Stimulated activated CD4-positive, alpha-beta T cell treated with anti-CD3 and anti-CD28 coated beads, Interleukin-2, amount 100 ng/mL, for 48 hours (primary cell): ENCODE measurements at regions not wholly inside any gene's neighbourhood (a gene's known extent, or its start where the extent isn't known, plus 50 kb on each side); places are given as distances from the start of the nearest gene placed in this dataset.

Experiments used
- DNase-seq, 2 donors: peaks; one replicate each; pipeline ENCODE4 v3.0.0-alpha.2; 2020

GRCh38 chr2:67516899-67517530 is 119.9 kb downstream of the ETAA1 start:
- DNase-seq = no peak

DNA sequence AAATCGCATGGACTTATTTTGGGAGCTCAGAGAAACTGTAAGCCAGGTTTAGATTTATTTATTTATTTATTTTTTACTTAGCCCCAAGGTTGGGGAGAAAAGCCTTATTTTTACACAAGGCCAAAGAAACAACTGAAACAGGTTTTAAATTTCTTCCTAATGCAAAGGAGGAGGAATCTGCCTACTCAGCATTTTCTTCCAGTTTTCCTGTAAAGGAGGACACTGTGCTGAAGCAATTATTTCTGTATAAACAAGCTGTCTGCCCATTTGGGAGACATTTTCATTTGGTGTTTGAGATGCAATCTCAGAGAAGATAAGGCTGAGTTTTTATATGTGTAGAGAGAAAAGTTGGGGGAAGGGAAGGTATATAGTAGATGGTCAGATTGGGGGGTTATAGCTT is 125.0 kb downstream of the ETAA1 start:
- no peak for DNase-seq

DNA sequence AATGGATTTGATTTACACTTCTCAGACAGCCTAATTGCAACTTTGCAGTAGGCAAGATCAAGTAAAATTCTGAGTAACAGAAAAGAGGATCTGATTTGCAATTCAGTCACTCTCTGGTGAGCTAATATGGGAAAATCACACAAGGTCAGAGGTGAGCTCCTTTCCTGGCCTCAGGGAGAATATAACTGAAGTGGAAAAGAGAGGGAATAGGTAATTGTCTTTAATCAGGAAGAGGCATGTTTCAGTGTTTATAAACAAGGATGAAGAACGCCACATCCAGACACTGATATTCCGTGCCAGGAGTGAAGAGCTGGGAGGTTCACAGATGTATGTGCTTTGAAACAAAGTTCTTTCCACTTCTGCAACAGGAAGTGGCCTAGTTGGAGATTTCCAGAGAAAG is 127.1 kb downstream of the ETAA1 start:
- DNase-seq = no peak

- no peak for DNase-seq
These were observed 127.6 kb downstream of the ETAA1 start for GRCh38 chr2:67524777-67525176.

DNA sequence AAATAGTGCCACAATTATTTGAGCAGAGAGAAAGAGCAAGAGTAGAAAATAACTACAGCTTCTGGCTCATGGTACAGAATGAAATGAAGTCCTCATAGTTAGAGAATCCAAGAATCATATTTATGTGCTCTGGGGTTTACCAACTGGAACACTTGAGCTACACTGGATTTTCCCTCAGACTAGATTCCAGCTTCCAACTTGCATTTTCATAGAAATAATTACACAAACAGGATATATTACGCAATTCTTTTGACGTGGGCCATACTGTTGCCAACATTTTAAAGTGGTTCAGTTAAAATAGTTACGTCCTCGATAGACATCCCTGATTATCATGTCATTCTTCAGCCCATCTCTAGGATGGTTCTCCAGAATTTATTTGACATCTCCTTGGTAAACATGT is 129.2 kb downstream of the ETAA1 start:
- DNase-seq = no peak

DNA sequence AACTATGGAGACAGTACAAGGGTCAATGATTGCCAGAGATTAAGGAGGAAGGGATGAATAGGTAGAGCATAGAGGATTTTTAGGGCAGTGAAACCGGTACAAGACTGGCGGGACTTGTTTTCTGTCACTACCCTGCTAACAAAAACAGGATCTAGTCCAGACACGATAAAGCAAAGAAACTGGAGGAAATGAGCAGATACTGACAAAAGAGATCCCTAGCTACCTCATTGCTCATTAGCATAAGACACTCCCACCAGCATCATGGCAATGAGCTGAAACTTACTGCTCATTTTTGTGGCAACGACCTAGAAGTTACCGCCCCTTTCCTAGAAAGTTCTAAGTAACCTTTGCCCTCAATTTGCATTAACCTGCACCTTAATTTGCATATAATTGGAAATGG is 131.2 kb downstream of the ETAA1 start:
- no peak for DNase-seq

DNA sequence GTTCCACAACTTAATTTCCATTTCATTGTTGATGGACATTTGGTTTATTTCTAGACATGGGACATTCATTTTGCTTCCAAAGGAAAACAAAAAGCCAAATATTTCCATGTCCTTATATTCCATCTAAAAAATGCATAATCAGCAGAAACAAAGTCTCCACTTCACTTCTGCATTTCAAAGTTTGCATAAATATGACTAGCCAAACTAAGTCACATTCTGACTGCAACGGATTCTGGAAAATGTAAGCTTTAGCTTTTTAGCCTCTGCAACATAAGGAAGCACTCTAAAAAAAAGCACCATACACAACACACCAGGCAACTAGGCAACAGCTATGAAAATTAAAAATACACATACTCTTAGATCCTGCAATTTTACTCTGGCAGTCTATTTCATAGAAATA is 135.3 kb downstream of the ETAA1 start:
- DNase-seq = no peak

DNA sequence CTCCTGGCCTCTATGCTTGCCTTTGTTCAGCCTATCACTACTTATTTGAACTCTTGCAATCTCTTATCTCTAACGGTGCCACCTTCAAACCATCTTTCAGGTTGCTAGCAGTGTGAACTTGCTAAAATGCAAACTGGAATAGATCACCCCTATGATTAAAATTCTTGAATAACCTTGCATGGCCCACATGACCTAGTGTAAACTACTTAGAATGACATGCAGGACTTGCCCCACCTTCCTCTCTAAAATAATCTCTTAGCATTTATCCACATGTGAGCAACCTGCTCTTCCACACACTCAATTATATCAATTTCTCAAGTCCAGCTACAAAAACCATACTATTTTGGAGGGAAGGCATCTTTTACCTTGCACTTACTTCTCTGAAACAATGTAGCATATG is 137.6 kb downstream of the ETAA1 start:
- DNase-seq = no peak

- DNase-seq = no peak
These were observed 143.8 kb downstream of the ETAA1 start for GRCh38 chr2:67540962-67541361.

DNA sequence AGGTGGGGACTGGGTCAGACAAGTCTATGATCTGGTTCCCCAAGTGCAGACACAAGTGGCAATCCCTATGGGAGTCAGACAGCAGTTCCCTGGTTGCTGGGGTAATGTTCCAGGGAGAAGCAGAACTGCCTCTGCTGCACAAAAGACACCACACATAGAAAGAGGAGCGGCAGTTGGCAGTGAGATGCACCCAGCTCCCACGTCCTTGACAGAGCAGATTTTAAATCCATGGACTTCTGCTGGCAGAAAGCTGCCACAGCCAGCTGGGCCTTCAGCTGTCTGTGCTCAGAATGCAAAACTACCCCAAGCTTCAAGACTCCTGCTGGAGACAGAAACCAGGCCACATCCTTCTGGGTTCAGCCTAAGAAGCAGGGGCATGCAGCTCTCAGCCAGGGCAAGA is 147.2 kb downstream of the ETAA1 start:
- no peak for DNase-seq

DNA sequence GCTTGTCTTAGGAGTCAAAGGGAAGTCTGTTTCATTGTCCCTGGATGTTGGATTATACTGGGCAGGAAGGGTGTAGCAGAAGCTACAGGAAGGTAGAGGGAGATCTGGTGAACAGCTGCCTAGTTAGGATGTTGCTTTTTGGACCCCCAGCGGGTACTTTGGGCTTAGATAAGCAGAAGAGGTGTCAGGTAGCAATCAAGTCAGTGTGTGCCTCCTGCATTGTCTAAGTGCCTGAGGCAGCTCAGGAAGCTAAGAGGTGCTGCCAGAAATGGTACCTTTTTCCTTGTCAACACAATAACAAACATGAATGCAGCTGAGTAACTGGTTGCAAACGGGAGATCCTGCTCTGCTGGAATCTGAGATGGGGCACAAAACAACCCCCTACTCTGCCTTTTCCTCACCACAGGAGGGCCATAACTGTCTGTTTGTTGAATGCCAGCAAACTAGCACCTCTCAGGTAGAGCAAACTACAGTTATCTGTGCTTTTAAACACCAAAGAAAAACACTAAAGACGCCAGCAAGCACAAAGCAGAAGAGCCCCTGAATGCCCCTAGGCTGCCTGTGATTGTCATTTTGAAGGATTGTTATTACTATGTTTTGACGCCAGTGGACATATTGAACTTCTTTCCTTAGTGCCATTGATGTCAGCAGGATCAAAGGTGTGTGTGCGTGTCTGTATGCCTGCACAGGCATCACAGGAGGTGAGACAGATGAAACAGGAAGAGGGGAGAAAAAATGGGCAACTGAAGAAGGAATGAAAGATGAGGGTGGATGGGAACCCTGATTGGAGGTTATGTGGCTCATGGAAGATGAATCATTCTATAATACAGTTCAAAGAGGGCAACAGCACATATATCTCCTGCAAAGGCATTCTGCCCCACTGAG is 151.4 kb downstream of the ETAA1 start:
- DNase-seq = no peak

GRCh38 chr2:67559156-67559555 is 162.0 kb downstream of the ETAA1 start:
- DNase-seq = no peak

DNA sequence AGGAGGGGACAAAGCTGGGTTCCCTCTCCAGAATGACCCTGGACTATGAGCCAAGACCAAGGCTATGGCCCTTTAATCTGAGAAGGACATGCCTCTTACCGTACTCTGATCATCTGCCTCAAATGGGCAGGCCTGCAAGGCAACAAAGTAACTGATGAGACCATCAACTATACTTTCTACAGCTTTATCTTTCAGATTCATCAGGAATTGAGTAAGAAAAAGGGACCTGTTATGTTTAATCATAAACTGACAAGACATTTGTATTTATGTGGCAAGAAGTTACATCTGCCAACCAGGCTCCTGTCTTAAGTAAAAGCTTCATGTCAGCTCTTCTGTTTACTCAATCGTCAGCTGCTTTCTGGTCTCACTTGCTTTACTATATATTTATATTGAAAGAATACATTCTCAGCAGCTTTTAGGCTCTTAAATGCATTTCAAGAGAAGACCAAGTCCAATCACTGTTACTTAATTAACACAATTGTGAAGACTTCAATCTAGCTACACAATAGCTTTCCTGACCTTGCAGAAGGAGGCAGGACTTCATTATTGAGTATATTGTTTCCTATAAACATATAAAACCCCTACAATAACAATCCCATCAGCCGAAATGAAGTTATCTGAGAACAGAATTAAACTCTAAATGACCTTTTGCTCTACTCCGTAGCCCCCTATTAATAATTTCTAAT is 163.8 kb downstream of the ETAA1 start:
- no peak for DNase-seq

- no peak for DNase-seq
These were observed 164.4 kb downstream of the ETAA1 start for GRCh38 chr2:67561457-67561965.

DNA sequence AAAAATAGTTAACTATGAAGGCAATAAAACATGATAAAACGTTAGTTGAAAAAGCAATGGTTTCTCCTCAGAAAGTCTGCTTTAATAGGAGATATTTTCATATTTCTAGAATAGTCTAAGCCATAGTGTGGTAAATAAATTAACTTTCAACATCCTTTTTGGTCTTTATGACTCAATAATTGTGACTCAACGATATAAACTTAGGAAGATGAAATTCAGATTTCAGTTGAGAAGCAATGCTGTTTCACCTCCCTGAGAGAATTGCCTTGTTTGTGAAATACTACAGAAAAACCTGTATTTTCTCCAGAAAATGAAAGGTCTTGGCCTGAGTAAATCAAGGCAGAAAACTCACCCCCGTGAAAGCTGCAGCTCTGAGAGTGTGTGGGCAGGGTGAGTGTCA is 166.9 kb downstream of the ETAA1 start:
- no peak for DNase-seq

- DNase-seq = no peak
These were observed 167.5 kb downstream of the ETAA1 start for GRCh38 chr2:67564626-67565025.

GRCh38 chr2:67565262-67565661 is 168.1 kb downstream of the ETAA1 start:
- DNase-seq = no peak

- DNase-seq = no peak
These were observed 168.6 kb downstream of the ETAA1 start for GRCh38 chr2:67565761-67566160.

DNA sequence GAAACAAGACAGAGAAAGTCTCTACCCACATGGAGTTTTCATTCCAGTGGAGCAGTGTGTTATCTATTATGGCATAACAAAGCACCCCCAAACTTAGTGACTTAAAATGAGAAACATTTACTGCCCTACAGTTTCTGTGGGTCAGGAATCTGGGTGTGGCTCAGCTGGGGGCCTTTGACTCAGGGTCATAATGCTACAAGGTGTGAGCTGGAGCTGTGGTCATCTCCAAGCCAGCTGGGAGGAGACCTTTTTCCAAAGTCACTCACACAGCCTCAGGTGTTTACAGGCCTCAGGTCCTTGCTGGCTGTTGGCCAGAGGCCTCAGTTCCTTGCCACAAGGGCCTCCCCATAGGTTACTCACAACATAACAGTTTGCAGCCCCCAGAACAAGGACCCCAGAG is 169.2 kb downstream of the ETAA1 start:
- DNase-seq = no peak

DNA sequence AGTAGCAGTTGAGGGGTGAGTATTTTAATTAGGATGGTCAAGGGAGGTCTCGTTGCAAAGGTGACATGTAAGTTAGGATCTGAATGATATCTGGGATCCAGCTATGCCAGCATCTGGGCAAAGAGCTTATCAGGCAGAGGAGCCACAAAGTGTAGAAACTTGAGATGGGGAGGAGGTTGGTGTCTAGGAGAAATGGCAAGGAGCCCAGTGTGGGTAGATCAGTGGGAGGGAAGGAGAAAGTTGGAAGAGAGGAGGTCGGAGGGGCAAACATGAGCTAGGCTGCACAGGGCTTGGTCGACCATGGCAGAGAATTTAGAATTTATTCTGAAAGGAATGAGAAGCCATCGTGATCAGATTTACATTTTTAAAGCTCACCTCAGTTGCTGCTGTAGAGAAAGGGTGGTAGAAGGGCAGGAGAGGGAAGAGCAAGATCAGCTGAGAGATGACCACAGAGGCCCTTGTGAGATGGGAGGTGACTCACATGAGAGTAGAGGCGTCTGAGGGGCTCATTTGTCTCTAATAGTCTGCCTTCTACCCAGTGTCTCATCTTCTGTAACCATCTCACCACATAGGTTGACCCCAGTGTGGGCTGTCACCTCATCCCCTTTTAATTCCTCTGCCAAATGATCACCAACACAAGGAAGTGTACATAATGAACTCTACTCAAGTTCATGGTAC is 170.0 kb downstream of the ETAA1 start:
- DNase-seq = no peak

GRCh38 chr2:67567886-67568285 is 170.8 kb downstream of the ETAA1 start:
- DNase-seq = no peak

DNA sequence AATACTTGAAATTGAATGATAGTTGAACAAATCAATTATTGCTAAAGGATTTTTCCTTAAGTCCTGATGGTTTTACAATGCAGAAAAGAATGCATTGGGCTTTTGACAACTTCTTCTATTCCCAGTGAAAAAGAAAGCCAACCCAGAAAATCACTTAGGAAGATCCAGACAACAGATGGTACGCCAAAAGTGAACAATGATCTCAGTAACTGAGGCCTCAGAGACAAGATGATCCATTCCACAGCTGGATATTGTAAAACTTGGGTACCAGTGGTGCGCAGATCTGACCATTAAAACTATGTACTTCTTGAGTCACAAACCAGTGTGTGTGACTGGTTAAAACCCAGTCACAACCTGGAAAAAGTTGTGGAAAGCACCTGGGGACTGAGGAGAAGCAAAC is 173.5 kb downstream of the ETAA1 start:
- DNase-seq = no peak
